Uterus (tissue), 3 donors: ENCODE measurements at regions not wholly inside any gene's neighbourhood (a gene's known extent, or its start where the extent isn't known, plus 50 kb on each side); places are given as distances from the start of the nearest gene placed in this dataset.

Source experiments
- DNase-seq, 2 donors: peaks; one replicate each; pipeline ENCODE4 v3.0.0-alpha.2; 2019 to 2020
- H3K27ac ChIP-seq, 2 donors: fragments of 200-600 bp; sonication (generic); 1 replicate in 1 of 2; 2 replicates in 1 of 2; pipeline ENCODE4 v1.5.1; 2016 to 2018
- H3K27me3 ChIP-seq, 2 donors: fragments of 200-600 bp; sonication (generic); one replicate each; pipeline ENCODE4 v1.5.1; 2018 to 2019; ENCODE audit warnings: control low read depth in 1 of 2
- H3K36me3 ChIP-seq, 2 donors: fragments of 200-600 bp; sonication (generic); one replicate each; pipeline ENCODE4 v1.5.1; 2019; ENCODE audit warnings: control low read depth in 1 of 2
- H3K4me1 ChIP-seq, 2 donors: fragments of 200-600 bp; sonication (generic); one replicate each; pipeline ENCODE4 v1.5.1; 2018 to 2019; ENCODE audit warnings: control low read depth in 1 of 2
- H3K4me3 ChIP-seq, 2 donors: fragments of 200-600 bp; sonication (generic); 1 replicate in 1 of 2; 2 replicates in 1 of 2; pipeline ENCODE4 v1.5.1; 2018 to 2019; ENCODE audit warnings: mild to moderate bottlenecking in 1 of 2
- H3K9me3 ChIP-seq, 2 donors: fragments of 200-600 bp; sonication (generic); one replicate each; pipeline ENCODE4 v1.5.1; 2019; ENCODE audit warnings: control low read depth in 1 of 2
- POLR2A ChIP-seq, 2 donors: fragments of 450-650 bp; IDR thresholded peaks; one replicate each; pipeline ENCODE4 v1.6.1; 2016; ENCODE audit warnings: antibody characterized with exemption in 2 of 2, mild to moderate bottlenecking in 1 of 2, moderate library complexity in 1 of 2
- intact Hi-C: fragments of 100-400 bp; cut with DNase I; formaldehyde crosslinking; loops from one replicate; pipeline ENCODE4 v1.15.1; 2023; ENCODE audit warnings: low total_unique reads
- TF ChIP-seq, protein P1 (sequence below), 4 experiments: fragments of 200-600 bp in 2 of 4; fragments of 450-650 bp in 2 of 4; sonication (generic) in 2 of 4; IDR thresholded peaks; one replicate each; pipeline ENCODE4 v1.5.1; 2016 to 2019; ENCODE audit warnings: antibody characterized with exemption in 4 of 4, mild to moderate bottlenecking in 2 of 4, moderate library complexity in 1 of 4
- donor health status: DM: yes; HTN: yes; CAD: no.

GRCh38 chr21:35952651-35953340 lies 107.5 kb downstream of the SETD4 start:
- no peak overlapping the region for H3K4me3 ChIP-seq
- no peaks in the 10 kb centered on the region for H3K4me1 ChIP-seq
- DNase-seq = no peak
- no peaks in the 10 kb centered on the region for H3K9me3 ChIP-seq
- no peaks in the 10 kb centered on the region for H3K27me3 ChIP-seq
- intact Hi-C loops = no loop called here
- H3K36me3 ChIP-seq = no peaks in the 10 kb centered on the region
- no peak overlapping the region for H3K27ac ChIP-seq
- TF ChIP-seq, protein P1, sequence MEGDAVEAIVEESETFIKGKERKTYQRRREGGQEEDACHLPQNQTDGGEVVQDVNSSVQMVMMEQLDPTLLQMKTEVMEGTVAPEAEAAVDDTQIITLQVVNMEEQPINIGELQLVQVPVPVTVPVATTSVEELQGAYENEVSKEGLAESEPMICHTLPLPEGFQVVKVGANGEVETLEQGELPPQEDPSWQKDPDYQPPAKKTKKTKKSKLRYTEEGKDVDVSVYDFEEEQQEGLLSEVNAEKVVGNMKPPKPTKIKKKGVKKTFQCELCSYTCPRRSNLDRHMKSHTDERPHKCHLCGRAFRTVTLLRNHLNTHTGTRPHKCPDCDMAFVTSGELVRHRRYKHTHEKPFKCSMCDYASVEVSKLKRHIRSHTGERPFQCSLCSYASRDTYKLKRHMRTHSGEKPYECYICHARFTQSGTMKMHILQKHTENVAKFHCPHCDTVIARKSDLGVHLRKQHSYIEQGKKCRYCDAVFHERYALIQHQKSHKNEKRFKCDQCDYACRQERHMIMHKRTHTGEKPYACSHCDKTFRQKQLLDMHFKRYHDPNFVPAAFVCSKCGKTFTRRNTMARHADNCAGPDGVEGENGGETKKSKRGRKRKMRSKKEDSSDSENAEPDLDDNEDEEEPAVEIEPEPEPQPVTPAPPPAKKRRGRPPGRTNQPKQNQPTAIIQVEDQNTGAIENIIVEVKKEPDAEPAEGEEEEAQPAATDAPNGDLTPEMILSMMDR (IDR thresholded peaks at IDR 0.05) = no peak
- no peak for TF ChIP-seq POLR2A (IDR thresholded peaks at IDR 0.05)

GRCh38 chr21:35948982-35949381 lies 111.3 kb downstream of the SETD4 start:
- intact Hi-C loops = no loop called here
- TF ChIP-seq, protein P1 (IDR thresholded peaks at IDR 0.05) = no peak
- TF ChIP-seq POLR2A (IDR thresholded peaks at IDR 0.05) = no peak
- no peak for DNase-seq
- H3K36me3 ChIP-seq = no peaks in the 10 kb centered on the region
- H3K4me3 ChIP-seq = no peak overlapping the region
- H3K9me3 ChIP-seq = no peaks in the 10 kb centered on the region
- no peaks in the 10 kb centered on the region for H3K27me3 ChIP-seq
- H3K27ac ChIP-seq = no peak overlapping the region
- H3K4me1 ChIP-seq = no peaks in the 10 kb centered on the region

GRCh38 chr21:35945089-35945671 lies 115.1 kb downstream of the SETD4 start:
- H3K27me3 ChIP-seq = no peaks in the 10 kb centered on the region
- no peak overlapping the region for H3K4me3 ChIP-seq
- no peaks in the 10 kb centered on the region for H3K36me3 ChIP-seq
- intact Hi-C loops = no loop called here
- no peaks in the 10 kb centered on the region for H3K9me3 ChIP-seq
- no peak for DNase-seq
- H3K4me1 ChIP-seq = no peaks in the 10 kb centered on the region
- TF ChIP-seq, protein P1 (IDR thresholded peaks at IDR 0.05) = no peak
- no peak for TF ChIP-seq POLR2A (IDR thresholded peaks at IDR 0.05)
- H3K27ac ChIP-seq = no peak overlapping the region

GRCh38 chr21:35943752-35944151 lies 116.6 kb downstream of the SETD4 start:
- DNase-seq = no peak
- intact Hi-C loops = no loop called here
- TF ChIP-seq, protein P1 (IDR thresholded peaks at IDR 0.05) = no peak
- no peak for TF ChIP-seq POLR2A (IDR thresholded peaks at IDR 0.05)

More at GRCh38 chr21:35943752-35944151, 116.6 kb downstream of the SETD4 start:
- Histone ChIP-seq H3K4me3 (no peak overlapping the region), H3K36me3 (no peaks in the 10 kb centered on the region), H3K9me3 (no peaks in the 10 kb centered on the region), H3K27me3 (no peaks in the 10 kb centered on the region), H3K27ac (no peak overlapping the region), H3K4me1 (no peaks in the 10 kb centered on the region)
